ENCODE measurements at regions not wholly inside any gene's neighbourhood (a gene's known extent, or its start where the extent isn't known, plus 50 kb on each side); places are given as distances from the start of the nearest gene placed in this dataset.
A peak's percentile ranks its signal among the peaks of the same experiment; 100 is the strongest.
"Not testable (repeated sequence)": the region's sequence is repeated elsewhere in the genome, so short reads cannot be mapped to it uniquely, and the experiment has no call there.

GRCh38 chr5:44099643-44100042 is 289.6 kb downstream of the FGF10 start:
- H3K4me1 ChIP-seq, result no peaks in the 10 kb centered on the region
- H3K27me3 ChIP-seq, result no peaks in the 10 kb centered on the region
- DNase-seq (no peak), ATAC-seq (no peak)
- intact Hi-C loops (cut with DNase I), result no loop called here
- no peaks in the 10 kb centered on the region for H3K9me3 ChIP-seq
- no peaks in the 10 kb centered on the region for H3K36me3 ChIP-seq
- H3K27ac ChIP-seq, result no peak overlapping the region
- no peak overlapping the region for H3K4me3 ChIP-seq
- no peak for TF ChIP-seq CTCF (IDR thresholded peaks at IDR 0.05)

GRCh38 chr5:44089424-44090144 is 299.6 kb downstream of the FGF10 start:
- intact Hi-C loops (cut with DNase I), result no loop called here
- H3K36me3 ChIP-seq, result no peaks in the 10 kb centered on the region
- DNase-seq (no peak), ATAC-seq (peak; percentile 53)
- no peak overlapping the region for H3K27ac ChIP-seq
- no peak for TF ChIP-seq CTCF (IDR thresholded peaks at IDR 0.05)
- H3K4me3 ChIP-seq, result no peak overlapping the region
- H3K9me3 ChIP-seq, result no peaks in the 10 kb centered on the region
- H3K27me3 ChIP-seq, result no peaks in the 10 kb centered on the region
- no peaks in the 10 kb centered on the region for H3K4me1 ChIP-seq

- Histone ChIP-seq H3K27me3 (no peaks in the 10 kb centered on the region), H3K4me3 (no peak overlapping the region), H3K4me1 (no peaks in the 10 kb centered on the region), H3K27ac (no peak overlapping the region), H3K36me3 (no peaks in the 10 kb centered on the region), H3K9me3 (no peaks in the 10 kb centered on the region)
- TF ChIP-seq CTCF (IDR thresholded peaks at IDR 0.05), result no peak
- ATAC-seq (no peak), DNase-seq (no peak)
- intact Hi-C loops (cut with DNase I), result no loop called here
These were observed 304.1 kb downstream of the FGF10 start for GRCh38 chr5:44085083-44085482.

- H3K36me3 ChIP-seq; ATAC-seq; H3K9me3 ChIP-seq; H3K27me3 ChIP-seq; H3K4me1 ChIP-seq; intact Hi-C loops (cut with DNase I); DNase-seq; H3K4me3 ChIP-seq; H3K27ac ChIP-seq: not testable (repeated sequence)
These were observed 314.7 kb downstream of the FGF10 start for GRCh38 chr5:44074547-44074946.

- Histone ChIP-seq H3K27me3 (no peaks in the 10 kb centered on the region), H3K4me1 (no peaks in the 10 kb centered on the region), H3K4me3 (no peak overlapping the region), H3K27ac (no peak overlapping the region), H3K9me3 (no peaks in the 10 kb centered on the region), H3K36me3 (no peaks in the 10 kb centered on the region)
- DNase-seq (no peak), ATAC-seq (no peak)
- no peak for TF ChIP-seq CTCF (IDR thresholded peaks at IDR 0.05)
- intact Hi-C loops (cut with DNase I), result no loop called here
These were observed 337.6 kb downstream of the FGF10 start for GRCh38 chr5:44051591-44051990.

- ATAC-seq (no peak), DNase-seq (no peak)
- Histone ChIP-seq H3K9me3 (no peaks in the 10 kb centered on the region), H3K36me3 (no peaks in the 10 kb centered on the region), H3K4me3 (no peak overlapping the region), H3K27ac (no peak overlapping the region), H3K27me3 (no peaks in the 10 kb centered on the region), H3K4me1 (no peaks in the 10 kb centered on the region)
- no peak for TF ChIP-seq CTCF (IDR thresholded peaks at IDR 0.05)
- intact Hi-C loops (cut with DNase I), result no loop called here
These were observed 340.8 kb downstream of the FGF10 start for GRCh38 chr5:44048276-44048984.

Data from upper lobe of right lung (tissue), 1 donor.